HUES6 (cell line): ENCODE measurements at regions not wholly inside any gene's neighbourhood (a gene's known extent, or its start where the extent isn't known, plus 50 kb on each side); places are given as distances from the start of the nearest gene placed in this dataset.

ENCODE experiments used
- H3K27ac ChIP-seq: 2 replicates; pipeline ENCODE4 v1.7.0; 2013; ENCODE audit warnings: low read depth, mild to moderate bottlenecking, low read length, inconsistent platforms
- H3K27me3 ChIP-seq: 2 replicates; pipeline ENCODE4 v1.6.1; 2013; ENCODE audit warnings: low read length; ENCODE audit not compliant: control insufficient read depth, insufficient read depth
- H3K36me3 ChIP-seq: 2 replicates; pipeline ENCODE4 v1.6.1; 2013; ENCODE audit warnings: low read length; ENCODE audit not compliant: control insufficient read depth, insufficient read depth
- H3K4me1 ChIP-seq: 2 replicates; pipeline ENCODE4 v1.6.1; 2013; ENCODE audit warnings: low read length; ENCODE audit not compliant: control insufficient read depth, insufficient read depth
- H3K4me3 ChIP-seq: 2 replicates; pipeline ENCODE4 v1.5.1; 2013; ENCODE audit warnings: low read depth, low read length
- H3K9ac ChIP-seq: one replicate; pipeline ENCODE4 v1.6.1; 2013; ENCODE audit warnings: mild to moderate bottlenecking, low read length
- H3K9me3 ChIP-seq: 2 replicates; pipeline ENCODE4 v1.6.1; 2013; ENCODE audit warnings: low read depth, low read length; ENCODE audit not compliant: control insufficient read depth, insufficient read depth

- Histone ChIP-seq H3K9ac (no peak overlapping the region), H3K4me3 (no peak overlapping the region), H3K27me3 (no peaks in the 10 kb centered on the region), H3K9me3 (no peaks in the 10 kb centered on the region), H3K4me1 (peaks cover 14% of the 10 kb centered on the region), H3K27ac (no peak overlapping the region), H3K36me3 (no peaks in the 10 kb centered on the region)
These were observed 209.2 kb upstream of the ESRRG start for GRCh38 chr1:216932424-216932823.

- H3K27ac ChIP-seq: no peak overlapping the region
- peaks cover 15% of the 10 kb centered on the region for H3K4me1 ChIP-seq
- no peaks in the 10 kb centered on the region for H3K27me3 ChIP-seq
- no peak overlapping the region for H3K4me3 ChIP-seq
- no peaks in the 10 kb centered on the region for H3K36me3 ChIP-seq
- H3K9ac ChIP-seq: no peak overlapping the region
- H3K9me3 ChIP-seq: no peaks in the 10 kb centered on the region
These were observed 206.8 kb upstream of the ESRRG start for GRCh38 chr1:216929870-216930582.

- Histone ChIP-seq H3K9ac (no peak overlapping the region), H3K4me3 (no peak overlapping the region), H3K36me3 (no peaks in the 10 kb centered on the region), H3K9me3 (no peaks in the 10 kb centered on the region), H3K27me3 (no peaks in the 10 kb centered on the region), H3K4me1 (peaks cover 15% of the 10 kb centered on the region), H3K27ac (no peak overlapping the region)
These were observed 204.4 kb upstream of the ESRRG start for GRCh38 chr1:216927633-216928032.

GRCh38 chr1:216926720-216927510, 203.7 kb upstream of the ESRRG start:
- H3K27me3 ChIP-seq: no peaks in the 10 kb centered on the region
- no peaks in the 10 kb centered on the region for H3K36me3 ChIP-seq
- peaks cover 15% of the 10 kb centered on the region for H3K4me1 ChIP-seq
- H3K27ac ChIP-seq: no peak overlapping the region
- no peak overlapping the region for H3K4me3 ChIP-seq
- no peak overlapping the region for H3K9ac ChIP-seq
- no peaks in the 10 kb centered on the region for H3K9me3 ChIP-seq

GRCh38 chr1:216925962-216926625, 202.9 kb upstream of the ESRRG start:
- Histone ChIP-seq H3K9me3 (no peaks in the 10 kb centered on the region), H3K4me1 (peaks cover 15% of the 10 kb centered on the region), H3K4me3 (no peak overlapping the region), H3K9ac (no peak overlapping the region), H3K36me3 (no peaks in the 10 kb centered on the region), H3K27ac (no peak overlapping the region), H3K27me3 (no peaks in the 10 kb centered on the region)

GRCh38 chr1:216924732-216925131, 201.5 kb upstream of the ESRRG start:
- Histone ChIP-seq H3K4me3 (no peak overlapping the region), H3K9ac (no peak overlapping the region), H3K27ac (no peak overlapping the region), H3K27me3 (no peaks in the 10 kb centered on the region), H3K9me3 (no peaks in the 10 kb centered on the region), H3K4me1 (peaks cover 10% of the 10 kb centered on the region), H3K36me3 (no peaks in the 10 kb centered on the region)

GRCh38 chr1:216923601-216924000, 200.4 kb upstream of the ESRRG start:
- Histone ChIP-seq H3K36me3 (no peaks in the 10 kb centered on the region), H3K9ac (no peak overlapping the region), H3K27ac (no peak overlapping the region), H3K27me3 (no peaks in the 10 kb centered on the region), H3K4me3 (no peak overlapping the region), H3K4me1 (peaks cover 10% of the 10 kb centered on the region), H3K9me3 (no peaks in the 10 kb centered on the region)

- peaks cover 9% of the 10 kb centered on the region for H3K4me1 ChIP-seq
- no peak overlapping the region for H3K4me3 ChIP-seq
- H3K9ac ChIP-seq: no peak overlapping the region
- H3K36me3 ChIP-seq: no peaks in the 10 kb centered on the region
- no peaks in the 10 kb centered on the region for H3K27me3 ChIP-seq
- no peak overlapping the region for H3K27ac ChIP-seq
- H3K9me3 ChIP-seq: no peaks in the 10 kb centered on the region
These were observed 199.2 kb upstream of the ESRRG start for GRCh38 chr1:216922406-216922805.

- no peaks in the 10 kb centered on the region for H3K36me3 ChIP-seq
- H3K4me1 ChIP-seq: peaks cover 4% of the 10 kb centered on the region; the same call in 1 of the 2 replicates
- no peaks in the 10 kb centered on the region for H3K9me3 ChIP-seq
- H3K27ac ChIP-seq: no peak overlapping the region
- H3K9ac ChIP-seq: no peak overlapping the region
- H3K27me3 ChIP-seq: no peaks in the 10 kb centered on the region
- H3K4me3 ChIP-seq: no peak overlapping the region
These were observed 198.6 kb upstream of the ESRRG start for GRCh38 chr1:216921866-216922265.

GRCh38 chr1:216919060-216919970, 196.1 kb upstream of the ESRRG start:
- H3K27me3 ChIP-seq: no peaks in the 10 kb centered on the region
- no peaks in the 10 kb centered on the region for H3K36me3 ChIP-seq
- H3K9ac ChIP-seq: no peak overlapping the region
- H3K9me3 ChIP-seq: no peaks in the 10 kb centered on the region
- no peak overlapping the region for H3K4me3 ChIP-seq
- no peaks in the 10 kb centered on the region for H3K4me1 ChIP-seq
- H3K27ac ChIP-seq: no peak overlapping the region
